ENCODE measurements at regions not wholly inside any gene's neighbourhood (a gene's known extent, or its start where the extent isn't known, plus 50 kb on each side); places are given as distances from the start of the nearest gene placed in this dataset.

- Histone ChIP-seq H3K4me3 (no peak overlapping the region), H3K9me3 (no peaks in the 10 kb centered on the region), H3K27me3 (no peaks in the 10 kb centered on the region), H3K4me1 (no peaks in the 10 kb centered on the region), H3K36me3 (no peaks in the 10 kb centered on the region), H3K27ac (no peak overlapping the region)
- no peak for DNase-seq (ENCODE audit: low spot score in 2 of 2)
- intact Hi-C loops (cut with DNase I; ENCODE audit: low total_unique reads), result no loop called here
- TF ChIP-seq POLR2AphosphoS5 (IDR thresholded peaks at IDR 0.05) (no peak), POLR2A (IDR thresholded peaks at IDR 0.05) (no peak), CTCF (IDR thresholded peaks at IDR 0.05) (no peak)
Observed at GRCh38 chr14:78071016-78071549, 99.1 kb upstream of the NRXN3 start.

DNA sequence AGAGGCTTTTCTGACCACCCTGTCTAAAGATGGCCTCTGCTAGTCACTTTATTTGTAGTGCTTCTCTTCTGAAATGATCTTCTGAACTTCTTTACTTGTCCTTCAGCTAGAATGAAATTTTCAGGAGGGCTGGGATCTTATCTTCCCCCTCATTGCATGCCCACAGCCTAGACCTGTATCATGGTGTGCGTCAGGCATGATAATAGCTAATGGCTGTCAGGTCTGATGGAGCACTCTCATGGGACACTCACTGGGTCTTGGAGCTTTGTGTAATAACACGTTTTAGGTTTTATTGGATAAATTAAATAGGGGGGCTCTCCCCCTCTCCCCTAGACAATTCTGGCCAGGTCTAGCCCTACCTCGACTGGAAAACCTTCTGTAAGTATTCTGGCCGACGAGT, 97.1 kb upstream of the NRXN3 start:
- H3K4me3 ChIP-seq, result no peak overlapping the region
- H3K27ac ChIP-seq, result no peak overlapping the region
- no peak for DNase-seq (ENCODE audit: low spot score in 2 of 2)
- intact Hi-C loops (cut with DNase I; ENCODE audit: low total_unique reads), result no loop called here
- no peaks in the 10 kb centered on the region for H3K27me3 ChIP-seq
- no peaks in the 10 kb centered on the region for H3K36me3 ChIP-seq
- no peaks in the 10 kb centered on the region for H3K9me3 ChIP-seq
- no peaks in the 10 kb centered on the region for H3K4me1 ChIP-seq
- TF ChIP-seq POLR2A (IDR thresholded peaks at IDR 0.05) (no peak), POLR2AphosphoS5 (IDR thresholded peaks at IDR 0.05) (no peak), CTCF (IDR thresholded peaks at IDR 0.05) (no peak)

GRCh38 chr14:78074561-78074960, 95.6 kb upstream of the NRXN3 start:
- Histone ChIP-seq H3K27me3 (no peaks in the 10 kb centered on the region), H3K4me1 (no peaks in the 10 kb centered on the region), H3K4me3 (no peak overlapping the region), H3K9me3 (no peaks in the 10 kb centered on the region), H3K27ac (no peak overlapping the region), H3K36me3 (no peaks in the 10 kb centered on the region)
- intact Hi-C loops (cut with DNase I; ENCODE audit: low total_unique reads), result no loop called here
- no peak for DNase-seq (ENCODE audit: low spot score in 2 of 2)
- TF ChIP-seq CTCF (IDR thresholded peaks at IDR 0.05), result no peak
- TF ChIP-seq POLR2A (IDR thresholded peaks at IDR 0.05), result no peak
- TF ChIP-seq POLR2AphosphoS5 (IDR thresholded peaks at IDR 0.05), result no peak

GRCh38 chr14:78075033-78075432, 95.1 kb upstream of the NRXN3 start:
- Histone ChIP-seq H3K4me1 (no peaks in the 10 kb centered on the region), H3K27ac (no peak overlapping the region), H3K9me3 (no peaks in the 10 kb centered on the region), H3K4me3 (no peak overlapping the region), H3K27me3 (no peaks in the 10 kb centered on the region), H3K36me3 (no peaks in the 10 kb centered on the region)
- no peak for TF ChIP-seq POLR2AphosphoS5 (IDR thresholded peaks at IDR 0.05)
- no peak for TF ChIP-seq CTCF (IDR thresholded peaks at IDR 0.05)
- TF ChIP-seq POLR2A (IDR thresholded peaks at IDR 0.05), result no peak
- intact Hi-C loops (cut with DNase I; ENCODE audit: low total_unique reads), result no loop called here
- DNase-seq (ENCODE audit: low spot score in 2 of 2), result no peak

- intact Hi-C loops (cut with DNase I; ENCODE audit: low total_unique reads), result no loop called here
- Histone ChIP-seq H3K36me3 (no peaks in the 10 kb centered on the region), H3K4me3 (no peak overlapping the region), H3K27ac (no peak overlapping the region), H3K4me1 (no peaks in the 10 kb centered on the region), H3K27me3 (no peaks in the 10 kb centered on the region), H3K9me3 (no peaks in the 10 kb centered on the region)
- no peak for DNase-seq (ENCODE audit: low spot score in 2 of 2)
- TF ChIP-seq POLR2A (IDR thresholded peaks at IDR 0.05) (no peak), POLR2AphosphoS5 (IDR thresholded peaks at IDR 0.05) (no peak), CTCF (IDR thresholded peaks at IDR 0.05) (no peak)
Observed at GRCh38 chr14:78075555-78076277, 94.5 kb upstream of the NRXN3 start.

Data from breast epithelium (tissue), 4 donors.